HCT116 (cell line): ENCODE measurements at regions not wholly inside any gene's neighbourhood (a gene's known extent, or its start where the extent isn't known, plus 50 kb on each side); places are given as distances from the start of the nearest gene placed in this dataset.

Experiments used
- ATAC-seq: fragments of 200-7000 bp; cut with Tn5 transposase; 2 replicates; pipeline ENCODE4 v1.9.1; 2020; ENCODE audit warnings: mild to moderate bottlenecking, moderate library complexity
- BruUV-seq: library from RNA; stranded (reverse); fragments of 400-500 nt; replicated peaks from 2 replicates; lab custom pipeline; 2021; lab: Mats Ljungman, UMichigan
- CTCF ChIA-PET: fragments of 300-600 bp; sonication (Branson Sonifier 250); formaldehyde crosslinking; loops from one replicate; lab custom pipeline; 2021; ENCODE audit warnings: antibody characterized with exemption; lab: Charles Lee
- POLR2A ChIA-PET: fragments of 300-600, 350-600 bp; sonication (Branson Sonifier 250); formaldehyde crosslinking; loops from one replicate; lab custom pipeline; 2021; ENCODE audit warnings: antibody characterized with exemption; lab: Charles Lee
- RAD21 ChIA-PET, 2 experiments: fragments of 300-600 bp; sonication (Branson Sonifier 250); formaldehyde crosslinking; loops; one replicate each; lab custom pipeline; 2023; ENCODE audit warnings: low total read pairs in 2 of 2; ENCODE audit not compliant: uncharacterized antibody in 2 of 2, unreplicated experiment in 2 of 2, low non-redundant PET in 1 of 2; lab: Charles Lee
- DNase-seq: peaks from one replicate; pipeline ENCODE4 v3.0.0-alpha.2; 2010; ENCODE audit warnings: low read depth, low spot score
- H2AFZ ChIP-seq: fragments of 200-600 bp; shearing (Covaris generic), sonication (generic); 2 replicates; pipeline ENCODE4 v1.6.1; 2017; ENCODE audit warnings: low read depth, mixed run types, mixed read lengths, antibody characterized with exemption, low read length; ENCODE audit not compliant: poor library complexity, severe bottlenecking
- H3K27ac ChIP-seq: 2 replicates; pipeline ENCODE4 v1.5.1; 2012; ENCODE audit warnings: low read depth, low read length
- H3K27me3 ChIP-seq: fragments of 200-600 bp; sonication (generic); 2 replicates; pipeline ENCODE4 v1.6.1; 2016; ENCODE audit warnings: mixed run types, low read length, mixed read lengths; ENCODE audit not compliant: insufficient read depth
- H3K36me3 ChIP-seq, 2 experiments: fragments of 200-500 bp in 1 of 2; fragments of 200-600 bp in 1 of 2; sonication (Bioruptor generic) in 1 of 2; sonication (generic) in 1 of 2; 2 replicates each; pipeline versions ENCODE4 v1.5.1 to v1.6.1; 2014 to 2016; ENCODE audit warnings: low read length in 2 of 2, inconsistent platforms in 1 of 2, mixed read lengths in 1 of 2, mixed run types in 1 of 2; ENCODE audit not compliant: insufficient read depth in 2 of 2, control insufficient read depth in 1 of 2
- H3K4me1 ChIP-seq, 2 experiments: fragments of 200-600 bp in 1 of 2; sonication (generic) in 1 of 2; 2 replicates each; pipeline versions ENCODE4 v1.5.1 to v1.6.1; 2012 to 2017; ENCODE audit warnings: low read length in 2 of 2, inconsistent platforms in 1 of 2, mild to moderate bottlenecking in 1 of 2, mixed read lengths in 1 of 2, mixed run types in 1 of 2, moderate library complexity in 1 of 2; ENCODE audit not compliant: insufficient read depth in 2 of 2, control insufficient read depth in 1 of 2
- H3K4me2 ChIP-seq: fragments of 200-600 bp; sonication (generic); 2 replicates; pipeline ENCODE4 v1.6.1; 2017; ENCODE audit warnings: mixed run types, low read length, mixed read lengths
- H3K4me3 ChIP-seq, 2 experiments: fragments of 200-600 bp in 1 of 2; sonication (generic) in 1 of 2; replicated peaks in 1 of 2; 2 replicates each; pipeline ENCODE4 v1.5.1; 2011 to 2016; ENCODE audit warnings: low read length in 2 of 2, control low read depth in 1 of 2, low read depth in 1 of 2, mild to moderate bottlenecking in 1 of 2, mixed read lengths in 1 of 2, mixed run types in 1 of 2
- H3K79me2 ChIP-seq: fragments of 200-600 bp; sonication (generic); 2 replicates; pipeline ENCODE4 v1.6.1; 2017; ENCODE audit warnings: mild to moderate bottlenecking, mixed run types, low read length, moderate library complexity, mixed read lengths; ENCODE audit not compliant: insufficient read depth
- H3K9ac ChIP-seq: fragments of 200-600 bp; sonication (generic); 2 replicates; pipeline ENCODE4 v1.6.1; 2016; ENCODE audit warnings: low read length, mixed read lengths
- H3K9me2 ChIP-seq: fragments of 200-600 bp; sonication (generic), shearing (Covaris generic); 2 replicates; pipeline ENCODE4 v1.6.1; 2017; ENCODE audit warnings: mixed run types, mild to moderate bottlenecking, moderate library complexity; ENCODE audit not compliant: insufficient read depth
- H3K9me3 ChIP-seq, 2 experiments: fragments of 200-500 bp in 1 of 2; fragments of 200-600 bp in 1 of 2; sonication (Bioruptor generic) in 1 of 2; sonication (generic) in 1 of 2; 2 replicates each; pipeline ENCODE4 v1.6.1; 2014 to 2017; ENCODE audit warnings: low read length in 2 of 2, mixed read lengths in 2 of 2, inconsistent platforms in 1 of 2, low read depth in 1 of 2, mild to moderate bottlenecking in 1 of 2, mixed run types in 1 of 2, moderate library complexity in 1 of 2; ENCODE audit not compliant: control insufficient read depth in 1 of 2, insufficient read depth in 1 of 2
- H4K20me1 ChIP-seq: fragments of 200-600 bp; sonication (generic), shearing (Covaris generic); 2 replicates; pipeline ENCODE4 v1.6.1; 2017; ENCODE audit warnings: mixed run types, mild to moderate bottlenecking, moderate library complexity; ENCODE audit not compliant: insufficient read depth
- CTCF ChIP-seq, 3 experiments: fragments of 200-600 bp in 1 of 3; sonication (generic) in 1 of 3; IDR thresholded peaks in 2 of 3; conservative IDR thresholded peaks in 1 of 3; 2 replicates each; pipeline ENCODE4 v1.5.1; 2012 to 2017; ENCODE audit warnings: low read depth in 2 of 3, low read length in 2 of 3, antibody characterized with exemption in 1 of 3, borderline replicate concordance in 1 of 3, control low read depth in 1 of 3, mild to moderate bottlenecking in 1 of 3, mixed read lengths in 1 of 3, mixed run types in 1 of 3, moderate library complexity in 1 of 3; ENCODE audit not compliant: insufficient read depth in 1 of 3
- ELF1 ChIP-seq: IDR thresholded peaks from 2 replicates; pipeline ENCODE4 v1.6.1; 2012; ENCODE audit warnings: low read depth, borderline replicate concordance
- EZH2phosphoT487 ChIP-seq: fragments of 200-600 bp; IDR thresholded peaks from 2 replicates; pipeline ENCODE4 v1.6.1; 2018; ENCODE audit warnings: antibody characterized with exemption, borderline replicate concordance
- POLR2AphosphoS5 ChIP-seq: IDR thresholded peaks from 2 replicates; pipeline ENCODE4 v1.6.1; 2011; ENCODE audit warnings: mild to moderate bottlenecking, low read depth, low read length, moderate library complexity
- RAD21 ChIP-seq: IDR thresholded peaks from 2 replicates; pipeline ENCODE4 v1.6.1; 2012; ENCODE audit warnings: low read depth, mild to moderate bottlenecking
- YY1 ChIP-seq: IDR thresholded peaks from 2 replicates; pipeline ENCODE4 v1.6.1; 2011; ENCODE audit warnings: low read length, low read depth, moderate library complexity, mild to moderate bottlenecking; ENCODE audit not compliant: insufficient replicate concordance; ENCODE audit errors: extremely low read depth
- ZBTB33 ChIP-seq: IDR thresholded peaks from 2 replicates; pipeline ENCODE4 v1.6.1; 2011; ENCODE audit warnings: mild to moderate bottlenecking, low read length, moderate library complexity; ENCODE audit not compliant: insufficient replicate concordance; ENCODE audit errors: extremely low read depth
- intact Hi-C: fragments of 100-400 bp; cut with micrococcal nuclease; formaldehyde crosslinking; loops from 2 replicates; pipeline ENCODE4 v1.10.0; 2022

GRCh38 chr3:170809975-170810357 lies 60.0 kb downstream of the RPL22L1 start:
- H3K27me3 ChIP-seq: no peaks in the 10 kb centered on the region
- ChIA-PET CTCF (interaction anchor here (1.2 to 9.7 kb wide), 8 partner anchors 17 to 397 kb away, joined by 3 to 212 read pairs (median 4); no protein-coding TSS in a partner anchor), POLR2A (no interaction called here), RAD21 (interaction anchor here (0.5 to 2.2 kb wide), 5 partner anchors 119 to 974 kb away, joined by 3 to 6 read pairs (median 3); no protein-coding TSS in a partner anchor)
- no peak overlapping the region for H3K9ac ChIP-seq
- no peaks in the 10 kb centered on the region for H3K9me3 ChIP-seq
- H3K4me2 ChIP-seq: peak overlapping the region; percentile 40
- H3K4me1 ChIP-seq: peaks cover under 1 to 13% of the 10 kb centered on the region in 2 experiments; a peak in 3 of 4 replicates
- no peak overlapping the region for H3K4me3 ChIP-seq
- H3K36me3 ChIP-seq: no peaks in the 10 kb centered on the region
- peak overlapping the region; percentile 94 for H2AFZ ChIP-seq
- intact Hi-C loops: loop anchor here (1.0 to 10.0 kb wide), 3 partner anchors 119 to 625 kb away; partner anchors contain the start of gene PHC3
- H3K27ac ChIP-seq: no peak overlapping the region
- ATAC-seq: 0 out of 2 replicates have a peak, but pooled peaks have one; percentile 29
- H3K79me2 ChIP-seq: no peaks in the 10 kb centered on the region
- no peaks in the 10 kb centered on the region for H3K9me2 ChIP-seq
- DNase-seq: no peak
- no TSS peak for BruUV-seq
- no peaks in the 10 kb centered on the region for H4K20me1 ChIP-seq
- TF ChIP-seq EZH2phosphoT487 (no peak), YY1 (no peak), POLR2AphosphoS5 (no peak)

- peak; percentile 56 for DNase-seq
- intact Hi-C loops: loop anchor here (1.0 to 2.0 kb wide), 2 partner anchors 118 to 395 kb away; no protein-coding TSS in a partner anchor
- no peaks in the 10 kb centered on the region for H3K9me2 ChIP-seq
- H3K36me3 ChIP-seq: no peaks in the 10 kb centered on the region
- H3K4me3 ChIP-seq: no peak overlapping the region
- TF ChIP-seq ZBTB33 (no peak), RAD21 (peak; percentile 90), ELF1 (no peak), POLR2AphosphoS5 (no peak), CTCF (IDR thresholded peaks at IDR 0.05 in 2 of 3, conservative IDR thresholded peaks at IDR 0.05 in 1 of 3; ENCODE audit: borderline replicate concordance in 1 of 3, insufficient read depth in 1 of 3, low read depth in 2 of 3, low read length in 2 of 3) (peak; percentile 68 to 72 (median 69))
- ChIA-PET CTCF (interaction anchor here (1.0 to 9.7 kb wide), 9 partner anchors 17 to 396 kb away, joined by 3 to 212 read pairs (median 4); no protein-coding TSS in a partner anchor), POLR2A (interaction anchor here (0.9 kb wide), 1 partner anchor 1046 kb away, joined by 3 read pairs; no protein-coding TSS in a partner anchor), RAD21 (interaction anchor here (0.5 to 2.2 kb wide), 5 partner anchors 119 to 973 kb away, joined by 3 to 6 read pairs (median 3); no protein-coding TSS in a partner anchor)
- H3K9ac ChIP-seq: no peak overlapping the region
- BruUV-seq: no TSS peak
- no peaks in the 10 kb centered on the region for H3K27me3 ChIP-seq
- no peaks in the 10 kb centered on the region for H3K79me2 ChIP-seq
- no peaks in the 10 kb centered on the region for H3K9me3 ChIP-seq
- no peak overlapping the region for H3K27ac ChIP-seq
- peak; percentile 94 for ATAC-seq
- H4K20me1 ChIP-seq: no peaks in the 10 kb centered on the region
- peak overlapping the region; percentile 40 for H3K4me2 ChIP-seq
- peaks cover 0 to 11% of the 10 kb centered on the region in 2 experiments; a peak in 2 of 4 replicates for H3K4me1 ChIP-seq
- peak overlapping the region; percentile 94 for H2AFZ ChIP-seq
Measured at GRCh38 chr3:170809007-170809974, 60.7 kb downstream of the RPL22L1 start.
